HEK293 (cell line): ENCODE measurements at regions not wholly inside any gene's neighbourhood (a gene's known extent, or its start where the extent isn't known, plus 50 kb on each side); places are given as distances from the start of the nearest gene placed in this dataset.

Source experiments
- TCF7L2 ChIP-seq: IDR thresholded peaks from 2 replicates; pipeline ENCODE4 v1.6.1; 2011; ENCODE audit warnings: low read depth, mild to moderate bottlenecking, inconsistent platforms, low read length, moderate library complexity, borderline replicate concordance
- ZBTB7A ChIP-seq: fragments of 450-650 bp; formaldehyde crosslinking; IDR thresholded peaks from 2 replicates; pipeline ENCODE4 v1.5.1; 2016; ENCODE audit warnings: low read depth, missing biosample characterization, missing genetic modification characterization
- ZNF433 ChIP-seq: fragments of 450-650 bp; formaldehyde crosslinking; IDR thresholded peaks from 2 replicates; pipeline ENCODE4 v1.5.1; 2016; ENCODE audit warnings: missing biosample characterization, missing genetic modification characterization, low read depth
- ZNF521 ChIP-seq: fragments of 450-650 bp; formaldehyde crosslinking; IDR thresholded peaks from 2 replicates; pipeline ENCODE4 v1.5.1; 2017; ENCODE audit warnings: missing biosample characterization, mild to moderate bottlenecking, missing genetic modification characterization
- TF ChIP-seq, protein P1 (sequence below): fragments of 450-650 bp; formaldehyde crosslinking; IDR thresholded peaks from 2 replicates; pipeline ENCODE4 v1.5.1; 2016; ENCODE audit warnings: missing biosample characterization, missing genetic modification characterization

- TF ChIP-seq ZNF521 (tag by site-specific recombination) (no peak), TCF7L2 (no peak), ZNF433 (tag by site-specific recombination) (no peak), ZBTB7A (no peak)
- TF ChIP-seq, protein P1, sequence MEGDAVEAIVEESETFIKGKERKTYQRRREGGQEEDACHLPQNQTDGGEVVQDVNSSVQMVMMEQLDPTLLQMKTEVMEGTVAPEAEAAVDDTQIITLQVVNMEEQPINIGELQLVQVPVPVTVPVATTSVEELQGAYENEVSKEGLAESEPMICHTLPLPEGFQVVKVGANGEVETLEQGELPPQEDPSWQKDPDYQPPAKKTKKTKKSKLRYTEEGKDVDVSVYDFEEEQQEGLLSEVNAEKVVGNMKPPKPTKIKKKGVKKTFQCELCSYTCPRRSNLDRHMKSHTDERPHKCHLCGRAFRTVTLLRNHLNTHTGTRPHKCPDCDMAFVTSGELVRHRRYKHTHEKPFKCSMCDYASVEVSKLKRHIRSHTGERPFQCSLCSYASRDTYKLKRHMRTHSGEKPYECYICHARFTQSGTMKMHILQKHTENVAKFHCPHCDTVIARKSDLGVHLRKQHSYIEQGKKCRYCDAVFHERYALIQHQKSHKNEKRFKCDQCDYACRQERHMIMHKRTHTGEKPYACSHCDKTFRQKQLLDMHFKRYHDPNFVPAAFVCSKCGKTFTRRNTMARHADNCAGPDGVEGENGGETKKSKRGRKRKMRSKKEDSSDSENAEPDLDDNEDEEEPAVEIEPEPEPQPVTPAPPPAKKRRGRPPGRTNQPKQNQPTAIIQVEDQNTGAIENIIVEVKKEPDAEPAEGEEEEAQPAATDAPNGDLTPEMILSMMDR, result no peak
Measured at GRCh38 chr1:116841569-116842344, 68.0 kb upstream of the PTGFRN start.
